ENCODE measurements at regions not wholly inside any gene's neighbourhood (a gene's known extent, or its start where the extent isn't known, plus 50 kb on each side); places are given as distances from the start of the nearest gene placed in this dataset.

GRCh38 chr13:65605396-65605795 is 1624.7 kb downstream of the PCDH9 start:
- CTCF ChIA-PET, result interaction anchor here (1.1 to 1.2 kb wide), 2 partner anchors 11 kb away, joined by 3 to 4 read pairs; no protein-coding TSS in a partner anchor
- dilution Hi-C loops (cut with MboI; ENCODE audit: extremely low pct_ligation_motif_present, low sequenced_read_pairs) (no loop called here), intact Hi-C loops (cut with micrococcal nuclease) (no loop called here)
- no peaks in the 10 kb centered on the region for H3K4me1 ChIP-seq (ENCODE audit: control insufficient read depth, extremely low read depth, insufficient read depth, low read length)
- H3K36me3 ChIP-seq (ENCODE audit: control insufficient read depth in 2 of 2, extremely low read depth in 1 of 2, insufficient read depth in 2 of 2, low read length in 2 of 2), result no peaks in the 10 kb centered on the region
- H2AFZ ChIP-seq (ENCODE audit: low read depth, low read length), result no peak overlapping the region
- no TSS peak for BruUV-seq (replicated peaks)
- no peaks in the 10 kb centered on the region for H3K9me3 ChIP-seq (replicated peaks; ENCODE audit: control insufficient read depth, insufficient read depth, low read length)
- no peak overlapping the region for H3K4me2 ChIP-seq (ENCODE audit: insufficient read depth, low read length)
- H3K79me2 ChIP-seq (ENCODE audit: control insufficient read depth, insufficient read depth, low read length), result no peaks in the 10 kb centered on the region
- no peak overlapping the region for H3K27ac ChIP-seq (ENCODE audit: insufficient read depth, low read depth, low read length)
- no peaks in the 10 kb centered on the region for H3K9me1 ChIP-seq (replicated peaks; ENCODE audit: control insufficient read depth, extremely low read depth, insufficient read depth, low read length)
- FAIRE-seq, result no peak
- H3K4me3 ChIP-seq (replicated peaks in 1 of 3; ENCODE audit: insufficient read depth in 1 of 3, low read depth in 1 of 3, low read length in 3 of 3), result no peak overlapping the region
- no peaks in the 10 kb centered on the region for H4K20me1 ChIP-seq (replicated peaks; ENCODE audit: control insufficient read depth, extremely low read depth, insufficient read depth, low read length)
- H3K9ac ChIP-seq (replicated peaks; ENCODE audit: extremely low read depth, insufficient read depth, low read length), result no peak overlapping the region
- TF ChIP-seq MYC (IDR thresholded peaks at IDR 0.05; ENCODE audit: low read depth, low read length) (no peak), GATA2 (IDR thresholded peaks at IDR 0.05; ENCODE audit: insufficient read depth, insufficient read length, low read depth, low read length) (no peak), CTCF (IDR thresholded peaks at IDR 0.05; ENCODE audit: extremely low read depth in 1 of 2, insufficient read depth in 1 of 2, low read depth in 1 of 2, low read length in 2 of 2) (no peak)
- no peak for DNase-seq (ENCODE audit: low read depth, low spot score)
- POLR2A ChIA-PET, result no interaction called here
- H3K27me3 ChIP-seq (ENCODE audit: control insufficient read depth in 2 of 2, insufficient read depth in 2 of 2, low read length in 2 of 2), result no peaks in the 10 kb centered on the region

DNA sequence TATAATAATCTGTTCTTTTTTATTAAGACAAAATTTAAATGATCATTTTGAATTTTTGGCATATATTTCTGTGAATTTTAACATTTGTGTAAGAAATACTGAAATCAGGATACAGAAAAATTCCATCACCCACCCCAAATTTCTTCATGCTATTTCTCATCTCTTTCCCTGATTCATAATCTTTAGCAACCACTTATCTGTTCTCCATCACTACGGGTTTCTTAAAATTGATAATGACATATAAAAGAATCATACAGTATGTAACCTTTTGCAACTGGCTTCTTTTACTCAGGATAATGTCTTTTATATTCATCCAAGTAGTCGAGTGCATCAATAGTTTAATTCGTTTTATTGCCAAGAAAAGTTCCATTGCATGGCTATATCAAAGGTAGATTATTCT is 1627.0 kb downstream of the PCDH9 start:
- TF ChIP-seq, protein P1, sequence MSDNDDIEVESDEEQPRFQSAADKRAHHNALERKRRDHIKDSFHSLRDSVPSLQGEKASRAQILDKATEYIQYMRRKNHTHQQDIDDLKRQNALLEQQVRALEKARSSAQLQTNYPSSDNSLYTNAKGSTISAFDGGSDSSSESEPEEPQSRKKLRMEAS (IDR thresholded peaks at IDR 0.05; ENCODE audit: insufficient read depth, insufficient read length), result no peak
- TF ChIP-seq MYC (IDR thresholded peaks at IDR 0.05; ENCODE audit: low read depth, low read length) (no peak), POLR2A (IDR thresholded peaks at IDR 0.05; ENCODE audit: low read depth, low read length) (no peak), GATA2 (IDR thresholded peaks at IDR 0.05; ENCODE audit: insufficient read depth, insufficient read length, low read depth, low read length) (no peak)
- H3K4me2 ChIP-seq (ENCODE audit: insufficient read depth, low read length), result no peak overlapping the region
- H2AFZ ChIP-seq (ENCODE audit: low read depth, low read length), result no peak overlapping the region
- H3K9me1 ChIP-seq (replicated peaks; ENCODE audit: control insufficient read depth, extremely low read depth, insufficient read depth, low read length), result no peaks in the 10 kb centered on the region
- no peaks in the 10 kb centered on the region for H3K4me1 ChIP-seq (ENCODE audit: control insufficient read depth, extremely low read depth, insufficient read depth, low read length)
- H3K9ac ChIP-seq (replicated peaks; ENCODE audit: extremely low read depth, insufficient read depth, low read length), result no peak overlapping the region
- H3K4me3 ChIP-seq (replicated peaks in 1 of 3; ENCODE audit: insufficient read depth in 1 of 3, low read depth in 1 of 3, low read length in 3 of 3), result no peak overlapping the region
- FAIRE-seq, result no peak
- no TSS peak for BruUV-seq (replicated peaks)
- H3K36me3 ChIP-seq (ENCODE audit: control insufficient read depth in 2 of 2, extremely low read depth in 1 of 2, insufficient read depth in 2 of 2, low read length in 2 of 2), result no peaks in the 10 kb centered on the region
- no peaks in the 10 kb centered on the region for H4K20me1 ChIP-seq (replicated peaks; ENCODE audit: control insufficient read depth, extremely low read depth, insufficient read depth, low read length)
- no peak overlapping the region for H3K27ac ChIP-seq (ENCODE audit: insufficient read depth, low read depth, low read length)
- dilution Hi-C loops (cut with MboI; ENCODE audit: extremely low pct_ligation_motif_present, low sequenced_read_pairs) (no loop called here), intact Hi-C loops (cut with micrococcal nuclease) (no loop called here)
- POLR2A ChIA-PET, result no interaction called here
- CTCF ChIA-PET, result no interaction called here
- H3K9me3 ChIP-seq (replicated peaks; ENCODE audit: control insufficient read depth, insufficient read depth, low read length), result no peaks in the 10 kb centered on the region
- no peaks in the 10 kb centered on the region for H3K27me3 ChIP-seq (ENCODE audit: control insufficient read depth in 2 of 2, insufficient read depth in 2 of 2, low read length in 2 of 2)
- no peak for DNase-seq (ENCODE audit: low read depth, low spot score)
- H3K79me2 ChIP-seq (ENCODE audit: control insufficient read depth, insufficient read depth, low read length), result no peaks in the 10 kb centered on the region

Measured in endothelial cell of umbilical vein (primary cell).